SIG-M5 (cell line): ENCODE measurements at regions not wholly inside any gene's neighbourhood (a gene's known extent, or its start where the extent isn't known, plus 50 kb on each side); places are given as distances from the start of the nearest gene placed in this dataset.
A peak's percentile ranks its signal among the peaks of the same experiment; 100 is the strongest.

Experiments
- DNase-seq: peaks from one replicate; lab custom pipeline; 2025; lab: John Stamatoyannopoulos, UW

- DNase-seq: no peak
Observed at GRCh38 chr9:107919263-107919662, 429.7 kb upstream of the KLF4 start.

GRCh38 chr9:107918749-107919148 is 429.2 kb upstream of the KLF4 start:
- DNase-seq: no peak

- no peak for DNase-seq
Observed at GRCh38 chr9:107914151-107914550, 424.6 kb upstream of the KLF4 start.

GRCh38 chr9:107907715-107908114 is 418.1 kb upstream of the KLF4 start:
- no peak for DNase-seq

- DNase-seq: no peak
Observed at GRCh38 chr9:107907255-107907654, 417.7 kb upstream of the KLF4 start.

GRCh38 chr9:107906074-107906473 is 416.5 kb upstream of the KLF4 start:
- no peak for DNase-seq

GRCh38 chr9:107905308-107906020 is 415.9 kb upstream of the KLF4 start:
- DNase-seq: no peak

GRCh38 chr9:107899961-107900330 is 410.4 kb upstream of the KLF4 start:
- DNase-seq: no peak

GRCh38 chr9:107898761-107899160 is 409.2 kb upstream of the KLF4 start:
- no peak for DNase-seq

GRCh38 chr9:107896544-107896943 is 407.0 kb upstream of the KLF4 start:
- DNase-seq: no peak

GRCh38 chr9:107895501-107896001 is 406.0 kb upstream of the KLF4 start:
- no peak for DNase-seq

- no peak for DNase-seq
Observed at GRCh38 chr9:107894572-107895261, 405.1 kb upstream of the KLF4 start.

GRCh38 chr9:107890921-107891465 is 401.4 kb upstream of the KLF4 start:
- DNase-seq: no peak

- DNase-seq: no peak
Observed at GRCh38 chr9:107888773-107889227, 399.2 kb upstream of the KLF4 start.

GRCh38 chr9:107886826-107887225 is 397.3 kb upstream of the KLF4 start:
- DNase-seq: no peak

GRCh38 chr9:107883496-107884124 is 394.0 kb upstream of the KLF4 start:
- DNase-seq: no peak

- DNase-seq: no peak
Observed at GRCh38 chr9:107881626-107882300, 392.2 kb upstream of the KLF4 start.

GRCh38 chr9:107878462-107878861 is 388.9 kb upstream of the KLF4 start:
- no peak for DNase-seq

GRCh38 chr9:107875571-107875980 is 386.0 kb upstream of the KLF4 start:
- DNase-seq: no peak

GRCh38 chr9:107874591-107875369 is 385.2 kb upstream of the KLF4 start:
- DNase-seq: peak; percentile 31

- DNase-seq: no peak
Observed at GRCh38 chr9:107874137-107874536, 384.6 kb upstream of the KLF4 start.
